Upper lobe of right lung (tissue), 1 donor: ENCODE measurements at regions not wholly inside any gene's neighbourhood (a gene's known extent, or its start where the extent isn't known, plus 50 kb on each side); places are given as distances from the start of the nearest gene placed in this dataset.

Source experiments
- ATAC-seq: fragments of 200-7000 bp; cut with Tn5 transposase; one replicate; pipeline ENCODE4 v1.9.1; 2020; ENCODE audit warnings: mild to moderate bottlenecking, moderate library complexity
- DNase-seq: peaks from one replicate; pipeline ENCODE4 v3.0.0-alpha.2; 2020
- H3K27ac ChIP-seq: fragments of 200-600 bp; one replicate; pipeline ENCODE4 v1.8.0; 2022
- H3K27me3 ChIP-seq: fragments of 200-600 bp; one replicate; pipeline ENCODE4 v1.8.0; 2022; ENCODE audit warnings: mild to moderate bottlenecking
- H3K36me3 ChIP-seq: fragments of 200-600 bp; one replicate; pipeline ENCODE4 v1.8.0; 2022
- H3K4me1 ChIP-seq: fragments of 200-600 bp; one replicate; pipeline ENCODE4 v1.8.0; 2022
- H3K4me3 ChIP-seq: fragments of 200-600 bp; one replicate; pipeline ENCODE4 v1.8.0; 2022; ENCODE audit warnings: mild to moderate bottlenecking
- H3K9me3 ChIP-seq: fragments of 200-600 bp; one replicate; pipeline ENCODE4 v1.8.0; 2022
- intact Hi-C: fragments of 100-400 bp; cut with DNase I; formaldehyde crosslinking; loops from one replicate; pipeline ENCODE4 v1.11.0; 2022
- TF ChIP-seq, protein P1 (sequence below): fragments of 200-600 bp; IDR thresholded peaks from one replicate; pipeline ENCODE4 v1.8.0; 2022; ENCODE audit warnings: antibody characterized with exemption
- donor health status: DM: no; HTN: yes; CAD: no; lungs with severe emphysema.

DNA sequence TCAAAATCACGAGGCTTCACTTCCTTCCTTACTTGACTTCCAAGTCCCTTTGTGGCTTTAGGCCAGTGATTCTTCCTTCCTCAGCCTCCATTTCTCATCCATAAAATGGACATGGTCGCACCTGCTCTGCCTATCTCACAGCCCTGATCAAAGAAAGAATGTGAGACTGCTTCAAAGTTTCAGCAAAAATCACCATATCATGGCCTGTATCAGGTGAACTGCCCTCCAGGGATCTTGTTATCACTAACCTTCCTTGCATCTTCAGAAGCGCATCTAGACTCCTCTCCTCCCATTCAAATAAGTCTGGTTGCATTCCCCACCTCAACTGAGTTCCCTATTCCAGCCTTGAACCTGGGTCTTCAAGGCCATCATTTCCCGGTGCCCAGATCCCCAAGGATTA, 96.5 kb downstream of the TTC32 start:
- no peak for ATAC-seq
- TF ChIP-seq, protein P1, sequence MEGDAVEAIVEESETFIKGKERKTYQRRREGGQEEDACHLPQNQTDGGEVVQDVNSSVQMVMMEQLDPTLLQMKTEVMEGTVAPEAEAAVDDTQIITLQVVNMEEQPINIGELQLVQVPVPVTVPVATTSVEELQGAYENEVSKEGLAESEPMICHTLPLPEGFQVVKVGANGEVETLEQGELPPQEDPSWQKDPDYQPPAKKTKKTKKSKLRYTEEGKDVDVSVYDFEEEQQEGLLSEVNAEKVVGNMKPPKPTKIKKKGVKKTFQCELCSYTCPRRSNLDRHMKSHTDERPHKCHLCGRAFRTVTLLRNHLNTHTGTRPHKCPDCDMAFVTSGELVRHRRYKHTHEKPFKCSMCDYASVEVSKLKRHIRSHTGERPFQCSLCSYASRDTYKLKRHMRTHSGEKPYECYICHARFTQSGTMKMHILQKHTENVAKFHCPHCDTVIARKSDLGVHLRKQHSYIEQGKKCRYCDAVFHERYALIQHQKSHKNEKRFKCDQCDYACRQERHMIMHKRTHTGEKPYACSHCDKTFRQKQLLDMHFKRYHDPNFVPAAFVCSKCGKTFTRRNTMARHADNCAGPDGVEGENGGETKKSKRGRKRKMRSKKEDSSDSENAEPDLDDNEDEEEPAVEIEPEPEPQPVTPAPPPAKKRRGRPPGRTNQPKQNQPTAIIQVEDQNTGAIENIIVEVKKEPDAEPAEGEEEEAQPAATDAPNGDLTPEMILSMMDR = no peak
- DNase-seq = no peak
- H3K4me3 ChIP-seq = no peak overlapping the region
- no peaks in the 10 kb centered on the region for H3K4me1 ChIP-seq
- intact Hi-C loops = no loop called here
- no peaks in the 10 kb centered on the region for H3K9me3 ChIP-seq
- H3K36me3 ChIP-seq = no peaks in the 10 kb centered on the region
- no peaks in the 10 kb centered on the region for H3K27me3 ChIP-seq
- no peak overlapping the region for H3K27ac ChIP-seq

DNA sequence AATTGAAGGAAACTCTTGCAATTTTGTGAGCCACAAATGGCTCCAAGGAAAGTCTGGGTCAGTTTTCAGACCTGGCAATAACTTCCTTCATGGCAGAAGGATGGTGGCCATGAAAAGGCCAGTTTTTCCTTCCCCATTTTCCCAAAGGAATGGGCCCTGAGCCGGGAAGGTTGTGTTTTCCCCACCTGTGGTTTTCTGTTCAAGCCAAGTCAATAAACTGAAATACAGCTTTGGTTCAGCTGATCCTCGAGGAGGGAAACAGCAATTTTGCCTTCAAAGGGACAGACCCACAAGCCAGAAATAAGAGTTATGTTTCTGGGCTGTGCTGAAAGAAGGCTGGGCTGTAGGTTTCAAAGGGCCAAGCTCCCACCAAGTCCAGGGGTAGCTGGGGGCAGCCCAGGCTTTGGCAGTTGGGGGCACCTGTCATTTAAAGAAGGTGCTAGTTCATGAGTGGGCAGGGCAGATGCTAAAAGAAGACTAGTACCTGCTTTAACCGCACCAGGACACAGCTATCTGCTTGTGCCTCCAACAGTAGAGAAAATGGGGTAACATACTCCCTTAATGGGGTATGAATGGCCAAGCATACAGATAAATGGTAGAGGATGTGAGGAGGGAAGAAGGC, 97.0 kb downstream of the TTC32 start:
- no peaks in the 10 kb centered on the region for H3K36me3 ChIP-seq
- H3K27ac ChIP-seq = no peak overlapping the region
- no peak overlapping the region for H3K4me3 ChIP-seq
- no peaks in the 10 kb centered on the region for H3K9me3 ChIP-seq
- intact Hi-C loops = no loop called here
- H3K4me1 ChIP-seq = no peaks in the 10 kb centered on the region
- DNase-seq (no peak), ATAC-seq (no peak)
- TF ChIP-seq, protein P1 = no peak
- no peaks in the 10 kb centered on the region for H3K27me3 ChIP-seq

DNA sequence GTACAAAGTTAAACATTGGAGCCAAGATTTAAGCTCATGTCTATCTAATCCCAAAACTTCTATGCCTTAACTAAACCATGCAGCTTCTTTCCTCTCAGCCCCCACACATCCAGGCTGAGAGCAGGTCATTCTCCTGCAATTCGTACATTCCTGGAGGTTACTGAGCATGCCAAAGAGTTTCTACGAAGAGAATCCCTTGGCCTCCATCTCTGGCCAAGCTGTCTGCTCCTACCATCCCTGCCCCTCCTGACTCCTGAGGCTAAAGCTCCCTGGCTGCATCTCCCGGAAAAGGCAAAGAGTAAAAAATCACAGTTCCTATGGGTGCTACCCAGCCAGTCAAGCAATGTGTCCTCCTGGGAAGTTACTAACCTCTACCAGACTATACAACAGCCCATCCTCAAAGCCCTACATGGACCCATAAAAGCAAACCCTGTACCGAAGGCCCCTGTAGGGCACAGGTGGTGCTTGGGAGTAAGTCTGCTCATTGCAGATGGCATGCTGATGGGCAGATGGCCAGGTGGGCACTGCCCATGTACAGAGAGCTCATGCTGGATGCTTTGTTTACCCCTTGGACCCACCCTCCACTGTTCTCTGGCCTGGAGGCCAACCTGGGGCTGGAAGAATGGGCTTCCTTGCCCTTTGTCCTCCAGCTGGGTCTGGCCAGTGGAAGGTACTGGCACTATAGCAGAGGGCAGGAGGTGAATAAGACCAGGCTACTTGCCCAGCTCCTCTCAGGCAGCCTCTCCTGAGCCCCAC, 99.5 kb downstream of the TTC32 start:
- intact Hi-C loops = no loop called here
- Histone ChIP-seq H3K4me3 (no peak overlapping the region), H3K27me3 (no peaks in the 10 kb centered on the region), H3K9me3 (no peaks in the 10 kb centered on the region), H3K4me1 (no peaks in the 10 kb centered on the region), H3K27ac (no peak overlapping the region), H3K36me3 (no peaks in the 10 kb centered on the region)
- DNase-seq (no peak), ATAC-seq (no peak)
- TF ChIP-seq, protein P1 = no peak

DNA sequence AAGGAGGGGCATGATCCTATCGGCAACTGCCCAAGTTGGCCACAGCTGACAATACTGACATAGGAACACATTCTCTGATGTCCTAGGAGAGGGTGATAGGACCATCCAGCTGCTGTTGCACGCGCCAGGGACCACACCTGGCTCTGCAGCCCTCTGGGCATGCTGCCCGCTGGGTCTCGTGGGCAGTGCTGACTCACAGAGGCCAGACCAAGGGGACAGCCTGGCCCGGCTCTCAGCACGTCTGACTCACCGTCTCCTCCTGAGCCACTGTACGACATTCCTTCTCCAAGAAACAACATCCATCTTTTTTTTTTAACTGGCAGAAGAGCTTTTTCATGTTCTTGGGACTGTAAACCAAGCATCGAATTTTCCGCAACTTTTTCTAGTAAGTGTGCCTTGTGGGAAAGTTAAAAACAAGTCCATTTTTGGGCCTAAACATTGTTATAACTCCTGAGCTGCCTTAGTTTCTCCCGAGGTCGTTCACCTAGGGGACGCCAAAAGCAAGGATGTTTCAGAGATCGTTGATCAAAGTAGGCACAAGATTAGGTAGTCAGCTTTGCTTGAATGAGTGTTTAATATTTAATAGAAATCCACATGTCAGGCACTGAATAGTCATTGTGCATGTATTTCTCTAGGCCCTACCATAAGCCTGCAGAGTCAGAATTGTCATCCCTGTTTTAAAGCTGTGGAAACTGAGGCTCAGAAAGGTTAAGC, 100.3 kb downstream of the TTC32 start:
- Histone ChIP-seq H3K4me3 (no peak overlapping the region), H3K4me1 (no peaks in the 10 kb centered on the region), H3K27ac (no peak overlapping the region), H3K27me3 (no peaks in the 10 kb centered on the region), H3K9me3 (no peaks in the 10 kb centered on the region), H3K36me3 (no peaks in the 10 kb centered on the region)
- intact Hi-C loops = no loop called here
- TF ChIP-seq, protein P1 = no peak
- ATAC-seq (peak; percentile 71), DNase-seq (peak; percentile 71)

DNA sequence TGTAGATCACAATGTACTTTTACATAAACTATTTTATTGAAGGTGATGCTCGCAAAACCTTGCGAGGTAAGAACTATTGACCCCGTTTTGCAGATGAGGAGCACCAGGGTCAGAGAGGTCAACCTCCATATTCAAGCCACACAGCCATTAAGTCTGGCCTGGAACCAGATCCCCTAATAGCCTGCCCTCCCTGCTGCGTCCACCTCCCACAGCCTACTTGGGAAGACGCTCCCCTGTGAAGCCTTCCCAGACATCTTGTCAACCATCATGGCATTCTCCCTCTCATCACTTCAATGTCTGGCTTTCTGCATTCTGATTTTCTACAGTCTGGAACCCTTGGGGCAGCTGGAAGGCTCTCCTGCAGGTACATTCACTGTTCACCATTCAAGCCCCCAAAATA, 101.0 kb downstream of the TTC32 start:
- H3K27ac ChIP-seq = no peak overlapping the region
- intact Hi-C loops = no loop called here
- H3K4me1 ChIP-seq = no peaks in the 10 kb centered on the region
- no peaks in the 10 kb centered on the region for H3K9me3 ChIP-seq
- DNase-seq (no peak), ATAC-seq (no peak)
- TF ChIP-seq, protein P1 = no peak
- no peak overlapping the region for H3K4me3 ChIP-seq
- no peaks in the 10 kb centered on the region for H3K36me3 ChIP-seq
- H3K27me3 ChIP-seq = no peaks in the 10 kb centered on the region
